ENCODE measurements at regions not wholly inside any gene's neighbourhood (a gene's known extent, or its start where the extent isn't known, plus 50 kb on each side); places are given as distances from the start of the nearest gene placed in this dataset.

DNA sequence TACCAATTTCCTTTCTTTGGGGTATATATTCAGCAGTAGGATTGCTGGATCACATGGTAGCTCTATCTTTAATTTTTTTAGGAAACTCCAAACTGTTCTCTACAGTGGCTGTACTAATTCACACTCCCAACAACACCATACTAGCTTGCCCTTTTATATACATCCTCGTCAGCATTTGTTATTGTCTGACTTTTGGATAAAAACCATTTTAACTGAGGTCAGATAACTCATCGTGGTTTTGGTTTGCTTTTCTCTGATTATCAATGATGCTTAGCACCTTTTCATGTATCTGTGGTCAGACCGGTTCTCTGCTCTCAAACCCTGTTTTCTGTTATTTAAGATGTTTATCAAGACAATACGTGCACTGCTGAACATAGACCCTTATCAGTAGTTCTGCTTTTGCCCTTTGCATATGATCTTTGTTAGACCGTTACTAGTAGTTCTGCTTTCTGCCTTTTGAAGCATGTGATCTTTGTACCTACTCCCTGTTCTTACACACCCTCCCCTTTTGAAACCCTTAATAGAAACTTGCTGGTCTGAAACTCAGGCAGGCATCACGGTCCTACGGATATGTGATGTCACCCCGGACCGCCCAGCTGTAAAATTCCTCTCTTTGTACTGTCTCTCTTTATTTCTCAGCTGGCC lies 474.3 kb downstream of the RSL24D1 start:
- TF ChIP-seq POLR2AphosphoS5 (IDR thresholded peaks at IDR 0.05; ENCODE audit: borderline replicate concordance, low read depth, low read length) (no peak), EZH2 (IDR thresholded peaks at IDR 0.05) (no peak), FOXP2 (optimal IDR thresholded peaks at IDR 0.05; ENCODE audit: control extremely low read depth, extremely low read length, insufficient read depth) (no peak)
